OCI-LY7 (cell line): ENCODE measurements at regions not wholly inside any gene's neighbourhood (a gene's known extent, or its start where the extent isn't known, plus 50 kb on each side); places are given as distances from the start of the nearest gene placed in this dataset.
A peak's percentile ranks its signal among the peaks of the same experiment; 100 is the strongest.

Experiments used
- BruUV-seq: library from RNA; stranded (reverse); fragments of 400-500 nt; replicated peaks from 2 replicates; lab custom pipeline; 2021; lab: Mats Ljungman, UMichigan
- CTCF ChIA-PET: fragments of 300-600 bp; sonication (Branson Sonifier 250); formaldehyde crosslinking; loops from one replicate; lab custom pipeline; 2022; ENCODE audit warnings: antibody characterized with exemption; ENCODE audit not compliant: unreplicated experiment; lab: Charles Lee
- POLR2A ChIA-PET: fragments of 300-600 bp; sonication (Branson Sonifier 250); formaldehyde crosslinking; loops from one replicate; lab custom pipeline; 2022; ENCODE audit warnings: antibody characterized with exemption; lab: Charles Lee
- DNase-seq: peaks from one replicate; pipeline ENCODE4 v3.0.0-alpha.2; 2015; ENCODE audit warnings: low spot score
- H2AFZ ChIP-seq: fragments of 200-600 bp; sonication (generic), shearing (Covaris generic); 2 replicates; pipeline ENCODE4 v1.6.1; 2014; ENCODE audit warnings: mild to moderate bottlenecking, antibody characterized with exemption, low read length, moderate library complexity
- H3K27ac ChIP-seq: fragments of 200-600 bp; sonication (generic); 2 replicates; pipeline ENCODE4 v1.5.1; 2014; ENCODE audit warnings: mixed run types, low read depth, mild to moderate bottlenecking, moderate library complexity, low read length, inconsistent platforms; ENCODE audit not compliant: poor library complexity, severe bottlenecking
- H3K36me3 ChIP-seq: fragments of 200-600 bp; sonication (generic); 2 replicates; pipeline ENCODE4 v1.6.1; 2014; ENCODE audit warnings: mild to moderate bottlenecking, antibody characterized with exemption, low read length, moderate library complexity, mixed read lengths; ENCODE audit not compliant: insufficient read depth
- H3K4me1 ChIP-seq: fragments of 200-600 bp; sonication (generic); 2 replicates; pipeline ENCODE4 v1.5.1; 2014; ENCODE audit warnings: mild to moderate bottlenecking, low read length; ENCODE audit not compliant: insufficient read depth, poor library complexity, severe bottlenecking
- H3K4me2 ChIP-seq: fragments of 200-600 bp; sonication (generic); 2 replicates; pipeline ENCODE4 v1.6.1; 2014; ENCODE audit warnings: mild to moderate bottlenecking, low read length
- H3K4me3 ChIP-seq: fragments of 200-600 bp; sonication (generic); 2 replicates; pipeline ENCODE4 v1.5.1; 2014; ENCODE audit warnings: mild to moderate bottlenecking, low read depth, low read length; ENCODE audit not compliant: poor library complexity, severe bottlenecking
- H3K79me2 ChIP-seq: fragments of 200-600 bp; sonication (generic); 2 replicates; pipeline ENCODE4 v1.6.1; 2016; ENCODE audit warnings: low read depth, mild to moderate bottlenecking, low read length, moderate library complexity, mixed read lengths; ENCODE audit not compliant: insufficient read depth
- H3K9me2 ChIP-seq: fragments of 200-600 bp; sonication (generic); 2 replicates; pipeline ENCODE4 v1.6.1; 2016; ENCODE audit warnings: mild to moderate bottlenecking, low read length, mixed read lengths; ENCODE audit not compliant: insufficient read depth
- H3K9me3 ChIP-seq: fragments of 200-600 bp; sonication (generic); 2 replicates; pipeline ENCODE4 v1.6.1; 2014; ENCODE audit warnings: mild to moderate bottlenecking, mixed run types, low read length, mixed read lengths
- H4K20me1 ChIP-seq: fragments of 200-600 bp; sonication (generic); 2 replicates; pipeline ENCODE4 v1.6.1; 2014; ENCODE audit warnings: mild to moderate bottlenecking, antibody characterized with exemption, low read length, moderate library complexity, mixed read lengths; ENCODE audit not compliant: insufficient read depth
- EZH2phosphoT487 ChIP-seq: fragments of 200-600 bp; sonication (generic); IDR thresholded peaks from 2 replicates; pipeline ENCODE4 v1.6.1; 2018; ENCODE audit warnings: low read depth, borderline replicate concordance, mild to moderate bottlenecking, mixed run types, antibody characterized with exemption, low read length, moderate library complexity, mixed read lengths
- intact Hi-C: fragments of 100-400 bp; cut with micrococcal nuclease; formaldehyde crosslinking; loops from one replicate; pipeline ENCODE4 v1.10.0; 2022; ENCODE audit not compliant: unreplicated experiment
- TF ChIP-seq, protein P1 (sequence below): fragments of 200-600 bp; sonication (generic); conservative IDR thresholded peaks from 2 replicates; pipeline ENCODE4 v1.5.1; 2014; ENCODE audit warnings: mild to moderate bottlenecking, antibody characterized with exemption, low read length, moderate library complexity, mixed read lengths

DNA sequence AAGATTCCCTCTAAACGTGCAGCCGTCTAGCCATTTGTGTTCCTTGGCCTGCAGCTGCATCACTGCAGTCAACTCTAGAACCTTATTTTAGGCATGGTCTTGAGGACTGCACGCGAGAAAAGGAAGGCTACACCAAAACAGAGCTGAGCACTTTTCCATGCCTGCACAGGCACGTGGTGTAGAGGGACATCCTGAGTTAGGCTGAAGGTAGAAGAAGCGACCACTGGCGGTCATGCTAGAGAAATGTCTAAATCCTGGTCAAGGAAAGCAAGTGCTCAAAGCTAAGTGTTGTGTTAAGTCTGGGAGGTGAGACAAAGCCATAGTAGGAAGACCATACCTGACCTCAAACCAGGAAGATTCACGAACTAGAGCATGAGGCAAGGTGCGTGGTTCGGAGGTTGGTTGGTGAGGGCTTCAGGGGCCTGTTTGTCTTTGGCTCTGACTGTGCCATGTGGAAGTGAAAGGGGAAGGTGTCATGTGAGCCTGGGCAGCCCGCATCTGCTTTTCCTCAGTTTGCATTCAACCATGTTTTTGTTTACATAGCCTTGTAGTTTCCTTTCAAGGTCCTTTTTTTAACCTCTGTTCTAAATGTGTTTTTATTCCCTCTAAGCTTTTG is 203.8 kb downstream of the AASDH start:
- H3K4me2 ChIP-seq: peak overlapping the region; percentile 30; the same call in 1 of the 2 replicates
- DNase-seq: peak; percentile 55
- intact Hi-C loops: no loop called here
- H3K36me3 ChIP-seq: no peaks in the 10 kb centered on the region
- CTCF ChIA-PET: interaction anchor here (1.0 kb wide), 1 partner anchor 236 kb away, joined by 4 read pairs; no protein-coding TSS in a partner anchor
- H3K4me1 ChIP-seq: peaks cover 9% of the 10 kb centered on the region
- TF ChIP-seq, protein P1, sequence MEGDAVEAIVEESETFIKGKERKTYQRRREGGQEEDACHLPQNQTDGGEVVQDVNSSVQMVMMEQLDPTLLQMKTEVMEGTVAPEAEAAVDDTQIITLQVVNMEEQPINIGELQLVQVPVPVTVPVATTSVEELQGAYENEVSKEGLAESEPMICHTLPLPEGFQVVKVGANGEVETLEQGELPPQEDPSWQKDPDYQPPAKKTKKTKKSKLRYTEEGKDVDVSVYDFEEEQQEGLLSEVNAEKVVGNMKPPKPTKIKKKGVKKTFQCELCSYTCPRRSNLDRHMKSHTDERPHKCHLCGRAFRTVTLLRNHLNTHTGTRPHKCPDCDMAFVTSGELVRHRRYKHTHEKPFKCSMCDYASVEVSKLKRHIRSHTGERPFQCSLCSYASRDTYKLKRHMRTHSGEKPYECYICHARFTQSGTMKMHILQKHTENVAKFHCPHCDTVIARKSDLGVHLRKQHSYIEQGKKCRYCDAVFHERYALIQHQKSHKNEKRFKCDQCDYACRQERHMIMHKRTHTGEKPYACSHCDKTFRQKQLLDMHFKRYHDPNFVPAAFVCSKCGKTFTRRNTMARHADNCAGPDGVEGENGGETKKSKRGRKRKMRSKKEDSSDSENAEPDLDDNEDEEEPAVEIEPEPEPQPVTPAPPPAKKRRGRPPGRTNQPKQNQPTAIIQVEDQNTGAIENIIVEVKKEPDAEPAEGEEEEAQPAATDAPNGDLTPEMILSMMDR: peak; percentile 56
- no peak for TF ChIP-seq EZH2phosphoT487
- no peaks in the 10 kb centered on the region for H4K20me1 ChIP-seq
- H3K4me3 ChIP-seq: no peak overlapping the region
- no peaks in the 10 kb centered on the region for H3K9me2 ChIP-seq
- H3K79me2 ChIP-seq: no peaks in the 10 kb centered on the region
- peak overlapping the region; percentile 15; the same call in 1 of the 2 replicates for H2AFZ ChIP-seq
- peak overlapping the region; percentile 2 for H3K27ac ChIP-seq
- POLR2A ChIA-PET: interaction anchor here (0.6 to 0.8 kb wide), 4 partner anchors 78 to 635 kb away, joined by 3 to 4 read pairs (median 3); no protein-coding TSS in a partner anchor
- no TSS peak for BruUV-seq
- H3K9me3 ChIP-seq: no peaks in the 10 kb centered on the region

DNA sequence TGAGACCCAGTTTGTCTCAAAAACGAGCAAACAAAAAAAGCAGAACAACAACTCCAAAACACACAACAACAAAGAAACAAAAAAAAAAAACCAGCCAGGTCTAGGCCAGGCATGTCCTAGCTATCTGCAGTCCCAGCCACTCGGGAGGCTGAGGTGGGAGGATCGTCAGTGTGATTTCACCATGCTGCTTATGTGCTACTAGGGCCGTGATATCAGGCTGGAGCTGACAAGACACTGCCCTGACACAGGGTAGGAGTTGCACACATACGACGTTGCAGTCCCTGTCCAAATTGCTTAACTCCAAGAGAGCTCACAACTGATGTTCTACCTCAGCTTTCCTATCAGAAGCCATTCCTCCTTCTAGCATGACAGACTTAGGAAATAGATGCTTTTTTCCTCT is 204.9 kb downstream of the AASDH start:
- no peak overlapping the region for H3K4me2 ChIP-seq
- H3K36me3 ChIP-seq: no peaks in the 10 kb centered on the region
- BruUV-seq: no TSS peak
- H2AFZ ChIP-seq: no peak overlapping the region
- intact Hi-C loops: no loop called here
- TF ChIP-seq, protein P1: no peak
- no peak for TF ChIP-seq EZH2phosphoT487
- no peaks in the 10 kb centered on the region for H3K9me3 ChIP-seq
- POLR2A ChIA-PET: interaction anchor here (0.6 to 0.7 kb wide), 2 partner anchors 75 to 294 kb away, joined by 4 read pairs; no protein-coding TSS in a partner anchor
- H3K9me2 ChIP-seq: no peaks in the 10 kb centered on the region
- DNase-seq: no peak
- CTCF ChIA-PET: no interaction called here
- peaks cover 9% of the 10 kb centered on the region for H3K4me1 ChIP-seq
- H3K27ac ChIP-seq: no peak overlapping the region
- no peaks in the 10 kb centered on the region for H4K20me1 ChIP-seq
- H3K79me2 ChIP-seq: no peaks in the 10 kb centered on the region
- H3K4me3 ChIP-seq: no peak overlapping the region
